ENCODE measurements at regions not wholly inside any gene's neighbourhood (a gene's known extent, or its start where the extent isn't known, plus 50 kb on each side); places are given as distances from the start of the nearest gene placed in this dataset.
"Not testable (repeated sequence)": the region's sequence is repeated elsewhere in the genome, so short reads cannot be mapped to it uniquely, and the experiment has no call there.

DNA sequence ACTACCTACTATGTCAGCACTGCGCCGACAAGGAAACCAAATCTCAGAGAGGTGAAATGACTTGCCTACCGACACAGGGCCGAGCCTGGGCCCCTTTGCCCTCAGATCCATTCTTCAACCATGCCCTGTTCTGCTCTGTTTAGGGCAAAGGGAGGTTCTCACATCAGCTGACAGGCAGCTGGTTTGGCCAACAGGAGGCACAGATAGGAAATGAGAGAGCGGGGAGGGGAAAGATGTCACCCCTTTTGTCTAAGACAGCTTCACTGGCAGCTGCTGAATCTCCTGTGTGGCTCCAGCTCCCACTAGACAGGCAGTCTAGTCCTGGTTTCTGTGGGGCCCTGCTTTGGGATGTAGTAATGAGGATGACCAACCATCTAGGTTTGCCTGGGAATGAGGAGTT is 158.7 kb downstream of the TMEM200A start:
- H3K4me1 Mint-ChIP-seq: peaks cover 33 to 44% of the 10 kb centered on the region in 2 donors
- no peaks in the 10 kb centered on the region for H3K27me3 Mint-ChIP-seq
- peaks cover 3 to 11% of the 10 kb centered on the region in 2 donors for H3K9me3 Mint-ChIP-seq
- H3K36me3 Mint-ChIP-seq: peaks cover 0 to 11% of the 10 kb centered on the region in 2 donors
- ATAC-seq (replicated peaks) (peak; percentile 51), DNase-seq (no peak)
- H3K27ac Mint-ChIP-seq: peak overlapping the region; percentile 66
- no peak overlapping the region for H3K4me3 Mint-ChIP-seq

DNA sequence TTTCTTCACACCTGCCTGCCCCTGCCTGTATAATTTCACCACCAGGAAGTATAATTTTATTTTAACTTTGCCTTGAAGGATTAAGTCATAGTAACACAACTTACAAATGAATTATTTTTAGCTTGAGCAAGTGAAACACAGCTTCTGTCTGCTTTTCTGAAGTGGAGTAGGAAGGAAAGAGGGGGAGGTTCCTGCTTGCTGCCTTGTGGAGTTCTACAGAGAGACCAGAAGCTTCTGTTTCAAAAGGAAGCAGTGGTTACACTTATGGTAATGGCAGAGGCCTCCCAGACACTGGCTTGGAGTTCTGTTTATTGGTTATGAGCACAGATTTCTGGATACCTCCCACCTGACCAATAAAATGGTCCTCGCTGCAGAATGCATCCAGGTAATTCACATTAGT is 159.6 kb downstream of the TMEM200A start:
- H3K4me3 Mint-ChIP-seq: no peak overlapping the region
- peaks cover 4 to 16% of the 10 kb centered on the region in 2 donors for H3K36me3 Mint-ChIP-seq
- ATAC-seq (replicated peaks) (peak; percentile 38 to 48), DNase-seq (no peak)
- peak overlapping the region; percentile 73 for H3K27ac Mint-ChIP-seq
- peaks cover 3 to 11% of the 10 kb centered on the region in 2 donors for H3K9me3 Mint-ChIP-seq
- no peaks in the 10 kb centered on the region for H3K27me3 Mint-ChIP-seq
- peaks cover 39 to 52% of the 10 kb centered on the region in 2 donors for H3K4me1 Mint-ChIP-seq

DNA sequence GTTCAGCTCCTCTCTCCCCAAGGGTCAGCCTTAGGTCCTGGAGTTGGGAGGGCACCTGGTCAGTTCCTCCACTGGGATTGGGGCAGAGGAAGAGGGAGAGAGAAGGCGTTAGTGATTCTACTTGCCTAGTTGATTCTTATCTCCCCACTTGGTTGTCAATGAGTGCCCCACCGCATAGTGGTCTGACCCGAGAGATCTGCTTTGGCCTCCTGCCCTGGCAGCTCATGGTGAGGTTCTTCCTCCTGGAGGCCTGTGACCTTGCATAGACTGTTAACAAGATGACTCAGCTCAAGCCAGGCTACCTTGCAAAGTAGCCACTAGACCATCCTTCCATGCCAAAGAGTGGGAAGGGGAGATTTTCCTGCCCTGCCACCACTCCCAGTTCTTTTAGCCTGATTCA is 160.6 kb downstream of the TMEM200A start:
- Mint-ChIP-seq H3K27ac (no peak overlapping the region), H3K9me3 (peaks cover 3 to 9% of the 10 kb centered on the region in 2 donors), H3K36me3 (peaks cover 7 to 13% of the 10 kb centered on the region in 2 donors), H3K4me1 (peaks cover 36 to 59% of the 10 kb centered on the region in 2 donors), H3K4me3 (no peak overlapping the region), H3K27me3 (no peaks in the 10 kb centered on the region)
- DNase-seq: no peak
- no peak for ATAC-seq (replicated peaks)

DNA sequence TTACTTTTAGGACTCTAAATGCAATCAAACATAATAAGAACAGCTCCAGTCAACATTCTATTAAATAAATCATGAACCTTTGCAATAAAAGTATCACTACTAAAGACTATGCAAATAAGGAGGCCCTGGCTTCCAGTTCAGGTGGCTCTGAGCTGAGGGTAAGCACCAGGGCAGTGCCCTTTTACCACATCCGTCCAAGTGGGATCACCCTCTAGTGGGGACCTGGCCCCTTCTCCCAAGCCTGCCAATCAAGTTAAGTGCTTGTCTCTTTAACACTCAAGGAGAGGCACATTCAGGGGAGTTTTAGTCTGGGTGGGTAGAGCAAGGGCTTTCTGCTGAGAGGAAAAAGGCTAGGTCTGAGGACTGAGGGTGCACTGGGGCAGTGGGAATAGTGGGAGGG is 161.4 kb downstream of the TMEM200A start:
- Mint-ChIP-seq H3K36me3 (peaks cover 7 to 12% of the 10 kb centered on the region in 2 donors), H3K9me3 (peaks cover 5 to 9% of the 10 kb centered on the region in 2 donors), H3K4me3 (no peak overlapping the region), H3K4me1 (peaks cover 36 to 59% of the 10 kb centered on the region in 2 donors), H3K27me3 (no peaks in the 10 kb centered on the region), H3K27ac (no peak overlapping the region)
- peak in 1 of 2 donors; percentile 13 for ATAC-seq (replicated peaks)
- no peak for DNase-seq

DNA sequence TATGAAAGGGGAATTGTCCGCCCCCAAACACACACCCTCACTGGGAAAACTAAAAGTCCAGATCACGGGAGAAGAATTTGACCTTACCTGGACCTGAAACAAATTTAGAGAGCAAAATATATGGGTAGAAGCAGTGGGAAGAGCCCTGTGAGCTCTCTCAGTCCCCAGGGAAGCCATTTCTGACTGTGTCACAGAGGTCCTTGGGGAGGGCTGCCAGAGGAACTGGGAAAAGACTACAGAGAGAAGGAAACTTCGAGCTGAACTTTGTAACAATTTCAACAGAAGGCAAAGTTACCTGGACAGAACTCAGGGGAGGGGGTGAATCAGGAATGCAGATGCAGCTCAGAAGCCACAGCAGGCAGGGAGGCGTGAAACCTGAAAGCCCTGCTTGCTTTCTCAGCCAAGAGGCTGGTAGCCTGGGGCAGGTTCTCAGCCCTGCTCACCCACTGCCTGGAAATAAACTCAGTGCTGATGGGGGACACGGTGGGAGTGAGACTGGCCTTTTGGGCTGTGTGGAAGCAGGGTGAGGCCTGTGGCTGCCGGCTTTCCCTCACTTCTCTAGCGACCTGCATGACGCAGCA is 163.8 kb downstream of the TMEM200A start:
- peaks cover 7 to 12% of the 10 kb centered on the region in 2 donors for H3K36me3 Mint-ChIP-seq
- peaks cover 4 to 5% of the 10 kb centered on the region in 2 donors for H3K9me3 Mint-ChIP-seq

DNA sequence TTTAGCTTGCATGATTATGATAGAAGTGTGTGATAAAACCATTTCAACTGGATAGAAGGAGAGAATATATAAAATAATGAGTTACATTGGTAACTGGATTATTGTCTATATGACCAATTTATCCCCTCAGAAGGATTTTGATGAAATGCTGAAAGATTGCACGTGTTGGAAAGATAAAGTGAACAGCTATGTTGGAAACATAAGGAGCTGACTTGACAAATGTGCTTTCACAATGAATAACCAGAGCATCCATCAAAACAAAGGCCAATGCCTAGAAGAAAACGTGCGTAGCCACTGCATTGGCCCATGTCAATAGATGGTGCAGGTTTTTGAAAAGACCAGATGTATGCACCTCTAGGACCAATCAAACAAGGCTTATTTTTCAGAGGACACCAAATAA is 168.8 kb downstream of the TMEM200A start:
- no peak for ATAC-seq (replicated peaks)
- Mint-ChIP-seq H3K36me3 (peaks cover 20 to 29% of the 10 kb centered on the region in 2 donors), H3K4me3 (no peak overlapping the region), H3K4me1 (peaks cover 7 to 14% of the 10 kb centered on the region in 2 donors), H3K9me3 (peaks cover 26 to 28% of the 10 kb centered on the region in 2 donors), H3K27me3 (no peaks in the 10 kb centered on the region), H3K27ac (no peak overlapping the region)
- DNase-seq: no peak

More for the DNA sequence above, 163.8 kb downstream of the TMEM200A start:
- Mint-ChIP-seq H3K27ac (peak overlapping the region; percentile 75), H3K27me3 (no peaks in the 10 kb centered on the region), H3K4me3 (peak overlapping the region; percentile 14 to 48), H3K4me1 (peaks cover 28 to 48% of the 10 kb centered on the region in 2 donors)
- DNase-seq (peak; percentile 48), ATAC-seq (replicated peaks) (peak; percentile 70 to 73)

DNA sequence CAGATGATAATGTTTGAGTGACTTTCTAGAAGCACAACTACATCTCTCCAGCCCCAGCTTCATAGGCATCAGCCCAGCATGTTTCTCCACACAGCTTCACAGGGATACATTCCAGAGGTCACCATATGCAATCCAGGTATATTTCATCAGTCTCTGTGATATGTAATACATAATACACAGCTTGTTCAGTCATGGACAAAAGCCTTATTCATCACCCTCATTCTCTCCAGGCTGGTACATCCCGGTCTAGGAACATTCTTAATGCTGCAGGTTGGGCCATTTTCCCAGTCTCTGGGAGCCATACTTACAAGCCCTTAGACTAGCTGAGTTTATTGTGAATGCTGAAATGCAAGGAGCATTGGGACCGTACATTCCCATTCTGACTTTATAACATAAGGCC is 169.4 kb downstream of the TMEM200A start:
- Mint-ChIP-seq H3K9me3 (peaks cover 26 to 32% of the 10 kb centered on the region in 2 donors), H3K4me3 (no peak overlapping the region)

DNA sequence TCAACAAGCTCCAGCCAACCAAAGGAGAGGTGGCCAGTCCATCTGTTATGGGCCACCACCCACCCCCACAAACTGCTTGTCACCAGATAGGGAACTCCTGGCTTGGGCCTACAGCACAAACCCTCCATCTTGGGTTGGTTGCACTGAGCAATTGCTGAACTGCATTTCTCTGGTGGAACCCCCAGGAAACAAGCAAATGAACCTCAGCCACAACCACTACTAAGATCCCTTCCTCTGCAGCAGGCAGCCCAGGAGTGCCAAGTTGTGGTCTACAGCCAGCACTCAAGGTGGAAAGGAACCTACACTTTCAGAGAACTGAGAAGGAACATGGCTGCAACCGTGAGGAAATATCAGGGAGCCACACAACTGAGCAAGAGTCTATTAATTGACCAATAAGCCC is 171.6 kb downstream of the TMEM200A start:
- Mint-ChIP-seq H3K4me1 (no peaks in the 10 kb centered on the region), H3K9me3 (peaks cover 22 to 37% of the 10 kb centered on the region in 2 donors), H3K4me3 (no peak overlapping the region), H3K27ac (no peak overlapping the region), H3K36me3 (peaks cover 20 to 21% of the 10 kb centered on the region in 2 donors), H3K27me3 (no peaks in the 10 kb centered on the region)
- ATAC-seq (replicated peaks) (no peak), DNase-seq (no peak)

More for the DNA sequence above, 169.4 kb downstream of the TMEM200A start:
- H3K4me1 Mint-ChIP-seq: peaks cover 2 to 7% of the 10 kb centered on the region in 2 donors
- H3K27ac Mint-ChIP-seq: no peak overlapping the region
- H3K27me3 Mint-ChIP-seq: no peaks in the 10 kb centered on the region
- H3K36me3 Mint-ChIP-seq: peaks cover 20 to 25% of the 10 kb centered on the region in 2 donors
- ATAC-seq (replicated peaks): no peak
- DNase-seq: no peak

DNA sequence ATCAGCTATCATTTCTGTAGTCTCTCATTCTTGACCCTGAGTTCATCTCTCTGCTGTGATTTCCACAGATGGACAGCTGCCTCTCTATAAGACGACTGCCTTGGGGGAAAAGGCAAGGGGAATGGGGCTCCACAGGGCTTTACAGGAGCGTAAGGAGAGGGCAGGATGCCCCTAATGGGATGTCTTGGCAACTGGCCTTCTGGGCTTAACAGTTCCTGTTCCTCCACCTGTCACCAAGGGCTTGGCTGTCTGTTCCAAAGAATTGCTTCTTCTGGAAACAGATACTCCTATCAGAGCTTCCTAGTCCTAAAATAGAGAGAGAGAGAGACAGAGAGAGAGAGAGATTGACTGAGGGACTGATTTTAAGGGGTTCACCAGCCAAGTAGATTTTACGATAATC is 181.9 kb downstream of the TMEM200A start:
- no peak for DNase-seq
- Mint-ChIP-seq H3K4me3 (no peak overlapping the region), H3K36me3 (peaks cover 0 to 3% of the 10 kb centered on the region in 2 donors), H3K9me3 (no peaks in the 10 kb centered on the region), H3K27me3 (no peaks in the 10 kb centered on the region), H3K4me1 (peaks cover 9 to 13% of the 10 kb centered on the region in 2 donors), H3K27ac (no peak overlapping the region)
- ATAC-seq (replicated peaks): no peak

DNA sequence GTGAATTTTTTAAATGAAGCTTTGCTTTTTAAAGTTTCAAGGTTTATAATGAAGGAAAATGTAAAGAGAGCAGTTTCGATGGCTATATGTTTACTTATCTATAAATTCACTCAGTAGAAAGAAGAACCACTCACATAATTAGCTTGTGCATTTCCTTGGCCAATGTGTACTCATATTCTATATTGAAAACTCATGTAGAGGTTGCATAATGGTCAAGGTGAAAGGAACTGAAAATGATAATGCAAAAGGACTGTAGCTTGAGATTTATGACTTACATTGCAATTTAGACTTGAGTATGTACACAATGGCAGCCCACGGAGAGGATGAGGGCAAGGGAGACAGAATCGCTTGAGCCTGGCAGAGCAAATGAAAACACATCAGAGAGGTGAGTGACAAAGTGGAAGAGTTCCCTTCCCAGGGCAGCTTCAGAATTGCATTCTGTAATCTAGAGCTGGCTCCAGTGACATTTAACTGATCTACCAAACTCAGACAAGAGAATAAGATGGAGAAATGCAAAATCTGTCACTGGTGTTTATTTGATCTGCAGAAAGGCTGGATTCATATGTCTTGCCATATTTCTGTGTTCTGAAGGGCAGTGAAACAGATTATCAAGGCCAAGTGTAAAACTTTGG is 191.8 kb downstream of the TMEM200A start:
- peaks cover 9 to 10% of the 10 kb centered on the region in 2 donors for H3K9me3 Mint-ChIP-seq
- H3K27me3 Mint-ChIP-seq: no peaks in the 10 kb centered on the region
- peaks cover 16 to 31% of the 10 kb centered on the region in 2 donors for H3K4me1 Mint-ChIP-seq
- ATAC-seq (replicated peaks) (no peak), DNase-seq (no peak)
- no peak overlapping the region for H3K4me3 Mint-ChIP-seq
- H3K36me3 Mint-ChIP-seq: peaks cover 3 to 6% of the 10 kb centered on the region in 2 donors
- H3K27ac Mint-ChIP-seq: no peak overlapping the region

DNA sequence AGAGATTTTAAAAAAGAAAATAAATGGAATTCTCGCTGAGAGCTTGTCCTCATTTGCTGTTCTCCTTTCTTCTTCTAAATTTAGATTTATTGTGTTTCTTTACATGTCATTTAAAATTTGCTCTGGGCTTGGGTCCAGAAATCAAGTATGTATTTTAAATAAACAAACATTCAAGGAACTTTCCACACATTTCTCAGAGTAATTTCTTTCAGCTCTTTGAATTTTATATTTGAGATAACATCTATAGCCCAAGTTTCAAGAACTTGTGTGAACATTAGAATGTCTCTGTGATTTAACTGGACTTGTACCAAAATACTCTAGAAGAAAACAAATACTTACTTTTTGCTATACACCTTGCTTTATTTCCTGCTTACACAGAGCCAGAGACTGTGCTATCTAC is 192.3 kb downstream of the TMEM200A start:
- Mint-ChIP-seq H3K36me3 (peaks cover 3 to 6% of the 10 kb centered on the region in 2 donors), H3K4me1 (peaks cover 16 to 31% of the 10 kb centered on the region in 2 donors), H3K4me3 (no peak overlapping the region), H3K27me3 (no peaks in the 10 kb centered on the region), H3K27ac (no peak overlapping the region), H3K9me3 (peaks cover 10% of the 10 kb centered on the region in 2 donors)
- ATAC-seq (replicated peaks): no peak
- DNase-seq: no peak

DNA sequence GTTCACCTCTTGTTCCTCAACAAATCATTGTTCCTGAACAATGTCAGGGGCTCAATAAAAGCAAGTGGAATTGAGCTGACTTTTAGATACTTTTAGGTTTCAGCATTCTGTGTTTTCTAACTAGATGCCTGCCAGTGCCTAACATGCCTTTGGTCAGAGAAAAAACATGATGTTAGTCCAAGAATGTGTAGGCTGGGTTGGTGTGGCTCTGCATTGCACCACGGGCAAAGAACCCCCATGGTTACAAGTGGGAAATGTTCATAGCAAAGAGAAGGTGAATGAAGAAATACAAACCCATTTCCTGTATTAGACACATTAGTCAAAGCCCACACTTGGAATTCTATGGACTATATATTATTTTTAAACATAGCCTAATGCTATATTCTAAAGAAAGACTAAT is 193.3 kb downstream of the TMEM200A start:
- Mint-ChIP-seq H3K27ac (no peak overlapping the region), H3K4me1 (peaks cover 16 to 31% of the 10 kb centered on the region in 2 donors), H3K36me3 (peaks cover 3 to 6% of the 10 kb centered on the region in 2 donors), H3K9me3 (peaks cover 13 to 14% of the 10 kb centered on the region in 2 donors), H3K27me3 (no peaks in the 10 kb centered on the region), H3K4me3 (no peak overlapping the region)
- DNase-seq (no peak), ATAC-seq (replicated peaks) (no peak)

DNA sequence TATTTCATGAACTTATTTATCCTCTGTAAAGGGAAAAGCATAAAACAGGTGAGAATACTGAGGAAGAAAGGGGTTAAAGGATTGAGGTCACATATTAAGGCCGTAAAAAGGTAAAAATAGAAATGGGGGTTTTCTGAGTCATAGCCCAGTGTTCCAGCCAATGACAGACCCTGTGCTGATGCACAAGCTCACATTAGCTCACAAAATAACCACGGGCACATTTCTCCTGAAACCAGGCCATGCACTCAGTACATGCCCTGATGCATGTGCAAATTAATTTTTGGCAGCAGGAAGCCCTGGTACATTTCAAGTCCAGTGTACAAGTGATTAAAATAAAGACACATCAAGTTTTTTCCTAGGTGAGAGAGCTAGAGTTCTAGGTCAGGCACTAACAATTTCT is 194.4 kb downstream of the TMEM200A start:
- Mint-ChIP-seq H3K4me3 (no peak overlapping the region), H3K27ac (peak overlapping the region; percentile 60), H3K27me3 (no peaks in the 10 kb centered on the region), H3K4me1 (peaks cover 16 to 31% of the 10 kb centered on the region in 2 donors), H3K36me3 (peaks cover 3 to 6% of the 10 kb centered on the region in 2 donors), H3K9me3 (peaks cover 13 to 14% of the 10 kb centered on the region in 2 donors)
- peak; percentile 32 for DNase-seq
- peak; percentile 86 to 90 for ATAC-seq (replicated peaks)

DNA sequence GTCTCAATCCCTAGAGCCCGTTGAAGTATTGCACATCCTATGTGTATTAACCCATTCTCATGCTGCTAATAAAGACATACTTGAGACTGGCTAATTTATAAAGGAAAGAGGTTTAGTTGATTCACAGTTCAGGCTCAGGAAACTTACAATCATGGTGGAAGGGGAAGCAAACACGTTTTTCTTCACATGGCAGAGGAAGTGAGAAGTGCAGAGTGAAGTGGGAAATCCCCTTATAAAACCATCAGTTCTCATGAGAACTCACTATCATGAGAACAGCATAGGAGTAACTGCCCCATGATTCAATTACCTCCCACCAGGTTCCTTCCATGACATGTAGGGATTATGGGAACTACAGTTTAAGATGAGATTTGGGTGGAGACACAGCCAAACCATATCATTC is 195.3 kb downstream of the TMEM200A start:
- peak; percentile 28 for DNase-seq
- Mint-ChIP-seq H3K9me3 (peaks cover 13 to 14% of the 10 kb centered on the region in 2 donors), H3K27ac (peak overlapping the region; percentile 82), H3K4me1 (peaks cover 16 to 31% of the 10 kb centered on the region in 2 donors)
- H3K36me3 Mint-ChIP-seq, H3K4me3 Mint-ChIP-seq, H3K27me3 Mint-ChIP-seq: not testable (repeated sequence)
- peak; percentile 86 to 88 for ATAC-seq (replicated peaks)

DNA sequence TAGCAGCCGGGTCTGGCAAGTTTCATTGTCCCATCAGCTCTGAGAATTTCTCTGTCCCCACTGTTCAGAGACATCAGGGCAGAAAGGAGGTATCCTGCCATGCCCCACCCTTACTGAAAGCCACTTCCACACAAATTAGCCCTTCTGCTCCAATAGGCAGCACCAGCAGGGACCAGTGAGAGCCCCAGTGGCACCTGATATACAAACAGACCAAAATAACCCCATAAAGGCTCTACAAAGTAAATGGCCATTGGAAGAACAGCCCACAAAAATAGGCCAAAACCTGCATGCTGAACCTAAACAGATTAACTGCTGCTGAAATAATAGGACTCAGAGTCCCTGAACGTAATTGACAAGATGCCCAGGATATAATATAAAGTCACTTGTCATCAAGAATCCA is 199.9 kb downstream of the TMEM200A start:
- H3K4me1 Mint-ChIP-seq: peaks cover 16 to 29% of the 10 kb centered on the region in 2 donors

More for the DNA sequence above, 199.9 kb downstream of the TMEM200A start:
- DNase-seq (no peak), ATAC-seq (replicated peaks) (no peak)
- H3K27ac Mint-ChIP-seq: no peak overlapping the region
- H3K27me3 Mint-ChIP-seq: no peaks in the 10 kb centered on the region
- no peak overlapping the region for H3K4me3 Mint-ChIP-seq
- H3K36me3 Mint-ChIP-seq: peaks cover 0 to 6% of the 10 kb centered on the region in 2 donors
- peaks cover 14 to 17% of the 10 kb centered on the region in 2 donors for H3K9me3 Mint-ChIP-seq

Measured in stimulated activated naive B cell treated with anti-CD40 and anti-IgM and Interleukin-4, amounts not matched to agents 10 μg/mL and 1 μg/mL and 100 μg/mL, for 72 hours (primary cell).